Common myeloid progenitor, CD34-positive (primary cell): ENCODE measurements at regions not wholly inside any gene's neighbourhood (a gene's known extent, or its start where the extent isn't known, plus 50 kb on each side); places are given as distances from the start of the nearest gene placed in this dataset.
"Not testable (repeated sequence)": the region's sequence is repeated elsewhere in the genome, so short reads cannot be mapped to it uniquely, and the experiment has no call there.

Experiments
- CTCF ChIA-PET: fragments of 350-600 bp; sonication (Branson Sonifier 250); formaldehyde crosslinking; loops from one replicate; lab custom pipeline; 2021; ENCODE audit warnings: antibody characterized with exemption; lab: Charles Lee
- POLR2A ChIA-PET: fragments of 350-600 bp; sonication (Branson Sonifier 250); formaldehyde crosslinking; loops from one replicate; lab custom pipeline; 2021; ENCODE audit warnings: antibody characterized with exemption; lab: Charles Lee
- DNase-seq, 3 donors: peaks; one replicate each; pipeline versions ENCODE4 v3.0.0 to v3.0.0-alpha.2; 2013
- H3K27ac ChIP-seq, 2 experiments: 1 replicate in 1 of 2; 2 replicates in 1 of 2; pipeline ENCODE4 v1.7.0; 2013; ENCODE audit warnings: inconsistent platforms in 2 of 2, low read length in 2 of 2, mild to moderate bottlenecking in 2 of 2, low read depth in 1 of 2, moderate library complexity in 1 of 2; ENCODE audit not compliant: severe bottlenecking in 2 of 2, insufficient read depth in 1 of 2, poor library complexity in 1 of 2
- H3K27me3 ChIP-seq, 5 experiments: replicated peaks in 2 of 5; 1 replicate in 3 of 5; 2 replicates in 2 of 5; pipeline versions ENCODE4 v1.6.1 to v1.7.0; 2013; ENCODE audit warnings: low read length in 4 of 5, mild to moderate bottlenecking in 2 of 5, moderate library complexity in 2 of 5, inconsistent platforms in 1 of 5; ENCODE audit not compliant: insufficient read depth in 5 of 5, control insufficient read depth in 4 of 5
- H3K36me3 ChIP-seq, 4 experiments: 1 replicate in 2 of 4; 2 replicates in 2 of 4; pipeline versions ENCODE4 v1.6.1 to v1.7.0; 2013; ENCODE audit warnings: low read length in 3 of 4, control low read depth in 1 of 4, mild to moderate bottlenecking in 1 of 4; ENCODE audit not compliant: control insufficient read depth in 4 of 4, insufficient read depth in 4 of 4
- H3K4me1 ChIP-seq, 4 experiments: 1 replicate in 3 of 4; 2 replicates in 1 of 4; pipeline versions ENCODE4 v1.6.1 to v1.7.1; 2013; ENCODE audit warnings: low read length in 3 of 4, mild to moderate bottlenecking in 3 of 4, control low read depth in 1 of 4, inconsistent platforms in 1 of 4, moderate library complexity in 1 of 4; ENCODE audit not compliant: control insufficient read depth in 4 of 4, insufficient read depth in 4 of 4; ENCODE audit errors: control extremely low read depth in 1 of 4
- H3K4me3 ChIP-seq, 7 experiments: 1 replicate in 4 of 7; 2 replicates in 3 of 7; pipeline versions ENCODE4 v1.5.1 to v1.7.0; 2013; ENCODE audit warnings: mild to moderate bottlenecking in 7 of 7, low read length in 6 of 7, moderate library complexity in 6 of 7, inconsistent platforms in 2 of 7, low read depth in 2 of 7, control low read depth in 1 of 7; ENCODE audit not compliant: insufficient read depth in 4 of 7, control insufficient read depth in 1 of 7; ENCODE audit errors: extremely low read depth in 1 of 7
- H3K9me3 ChIP-seq, 5 experiments: 1 replicate in 4 of 5; 2 replicates in 1 of 5; pipeline versions ENCODE4 v1.6.1 to v1.7.1; 2013; ENCODE audit warnings: low read length in 4 of 5, mild to moderate bottlenecking in 2 of 5, inconsistent platforms in 1 of 5, low read depth in 1 of 5, moderate library complexity in 1 of 5; ENCODE audit not compliant: control insufficient read depth in 4 of 5, insufficient read depth in 2 of 5; ENCODE audit errors: control extremely low read depth in 1 of 5
- WGBS: methylation state at CpG from one replicate; pipeline ENCODE4 v1.1.5; 2013; ENCODE audit not compliant: insufficient coverage; 5-methylcytosine and 5-hydroxymethylcytosine counted together

- Histone ChIP-seq H3K27me3 (no peaks in the 10 kb centered on the region), H3K4me1 (no peaks in the 10 kb centered on the region), H3K36me3 (no peaks in the 10 kb centered on the region), H3K9me3 (peaks cover 0 to 5% (median 0%) of the 10 kb centered on the region in 5 experiments), H3K4me3 (no peak overlapping the region), H3K27ac (no peak overlapping the region)
- POLR2A ChIA-PET = no interaction called here
- no peak for DNase-seq
- CTCF ChIA-PET = no interaction called here
- 100% methylated on average over 1 of the region's 3 CpGs for WGBS
Observed at GRCh38 chr14:39547845-39548244, 115.6 kb upstream of the FBXO33 start.

GRCh38 chr14:39505812-39506211 is 73.6 kb upstream of the FBXO33 start:
- Histone ChIP-seq H3K27me3 (no peaks in the 10 kb centered on the region), H3K4me3 (no peak overlapping the region), H3K9me3 (peaks cover 0 to 8% (median 3%) of the 10 kb centered on the region in 5 experiments), H3K4me1 (no peaks in the 10 kb centered on the region), H3K36me3 (no peaks in the 10 kb centered on the region), H3K27ac (no peak overlapping the region)
- no peak for DNase-seq
- WGBS = 67% methylated on average over 1 of the region's 1 CpG
- ChIA-PET POLR2A (no interaction called here), CTCF (no interaction called here)

GRCh38 chr14:39500253-39500652 is 68.0 kb upstream of the FBXO33 start:
- Histone ChIP-seq H3K4me1 (no peaks in the 10 kb centered on the region), H3K36me3 (no peaks in the 10 kb centered on the region), H3K4me3 (no peak overlapping the region), H3K27me3 (no peaks in the 10 kb centered on the region), H3K27ac (no peak overlapping the region), H3K9me3 (peaks cover 0 to 6% (median 0%) of the 10 kb centered on the region in 5 experiments)
- ChIA-PET CTCF (no interaction called here), POLR2A (no interaction called here)
- no peak for DNase-seq
- WGBS = no CpG with 5 or more reads among the region's 1 CpG

GRCh38 chr14:39499514-39499913 is 67.3 kb upstream of the FBXO33 start:
- H3K27me3 ChIP-seq = no peaks in the 10 kb centered on the region
- ChIA-PET POLR2A (no interaction called here), CTCF (interaction anchor here (1.4 kb wide), 1 partner anchor 11 kb away, joined by 4 read pairs; no protein-coding TSS in a partner anchor)

GRCh38 chr14:39497677-39498076 is 65.4 kb upstream of the FBXO33 start:
- H3K4me1 ChIP-seq, POLR2A ChIA-PET, H3K27me3 ChIP-seq, H3K27ac ChIP-seq, H3K9me3 ChIP-seq, H3K36me3 ChIP-seq, CTCF ChIA-PET, H3K4me3 ChIP-seq, DNase-seq: not testable (repeated sequence)
- WGBS = 100% methylated on average over 1 of the region's 3 CpGs

More at GRCh38 chr14:39499514-39499913, 67.3 kb upstream of the FBXO33 start:
- peaks cover 0 to 6% (median 0%) of the 10 kb centered on the region in 5 experiments for H3K9me3 ChIP-seq
- H3K27ac ChIP-seq = no peak overlapping the region
- no peaks in the 10 kb centered on the region for H3K4me1 ChIP-seq
- DNase-seq = no peak
- no peak overlapping the region for H3K4me3 ChIP-seq
- H3K36me3 ChIP-seq = no peaks in the 10 kb centered on the region

GRCh38 chr14:39492267-39492666 is 60.0 kb upstream of the FBXO33 start:
- 100% methylated on average over 1 of the region's 2 CpGs for WGBS
- CTCF ChIA-PET = no interaction called here
- H3K27me3 ChIP-seq = no peaks in the 10 kb centered on the region

GRCh38 chr14:39491134-39491571 is 58.9 kb upstream of the FBXO33 start:
- peak; percentile 9 to 41 (median 19) for DNase-seq
- POLR2A ChIA-PET = no interaction called here
- no peak overlapping the region for H3K27ac ChIP-seq

More at GRCh38 chr14:39492267-39492666, 60.0 kb upstream of the FBXO33 start:
- POLR2A ChIA-PET = no interaction called here
- Histone ChIP-seq H3K9me3 (peaks cover 0 to 6% (median 0%) of the 10 kb centered on the region in 5 experiments), H3K4me1 (no peaks in the 10 kb centered on the region), H3K4me3 (no peak overlapping the region), H3K27ac (no peak overlapping the region), H3K36me3 (no peaks in the 10 kb centered on the region)
- DNase-seq = no peak

More at GRCh38 chr14:39491134-39491571, 58.9 kb upstream of the FBXO33 start:
- no peaks in the 10 kb centered on the region for H3K4me1 ChIP-seq
- 0% methylated on average over 1 of the region's 3 CpGs for WGBS
- H3K4me3 ChIP-seq = no peak overlapping the region
- H3K36me3 ChIP-seq = no peaks in the 10 kb centered on the region
- CTCF ChIA-PET = interaction anchor here (0.8 kb wide), 1 partner anchor 16 kb away, joined by 3 read pairs; no protein-coding TSS in a partner anchor
- H3K27me3 ChIP-seq = no peaks in the 10 kb centered on the region
- H3K9me3 ChIP-seq = no peaks in the 10 kb centered on the region
